Activated CD8-positive, alpha-beta T cell treated with anti-CD3 and anti-CD28 coated beads for 36 hours (primary cell): ENCODE measurements at regions not wholly inside any gene's neighbourhood (a gene's known extent, or its start where the extent isn't known, plus 50 kb on each side); places are given as distances from the start of the nearest gene placed in this dataset.

ENCODE experiments used
- ATAC-seq: fragments of 200-7000 bp; cut with Tn5 transposase; one replicate; pipeline ENCODE4 v1.10.0; 2021; ENCODE audit warnings: mild to moderate bottlenecking, moderate library complexity
- CTCF ChIA-PET: fragments of 350-600 bp; sonication (Branson Sonifier 250); formaldehyde crosslinking; loops from one replicate; lab custom pipeline; 2021; ENCODE audit warnings: antibody characterized with exemption; lab: Charles Lee
- POLR2A ChIA-PET: fragments of 350-600 bp; sonication (Branson Sonifier 250); formaldehyde crosslinking; loops from one replicate; lab custom pipeline; 2021; ENCODE audit warnings: antibody characterized with exemption; lab: Charles Lee
- DNase-seq: peaks from one replicate; pipeline ENCODE4 v3.0.0-alpha.2; 2020
- H3K27ac Mint-ChIP-seq: one replicate; pipeline ENCODE4 v1.8.0; 2021; ENCODE audit warnings: mild to moderate bottlenecking, mixed read lengths
- H3K27me3 Mint-ChIP-seq: one replicate; pipeline ENCODE4 v1.8.0; 2021; ENCODE audit warnings: mixed read lengths
- H3K36me3 Mint-ChIP-seq: one replicate; pipeline ENCODE4 v1.8.0; 2021; ENCODE audit warnings: low read depth, mixed read lengths
- H3K4me1 Mint-ChIP-seq: one replicate; pipeline ENCODE4 v1.8.0; 2021; ENCODE audit warnings: low read depth, mixed read lengths
- H3K4me3 Mint-ChIP-seq: one replicate; pipeline ENCODE4 v1.8.0; 2021; ENCODE audit warnings: mild to moderate bottlenecking, moderate library complexity, mixed read lengths
- H3K9me3 Mint-ChIP-seq: one replicate; pipeline ENCODE4 v1.8.0; 2021; ENCODE audit warnings: mixed read lengths
- intact Hi-C: fragments of 100-400 bp; cut with micrococcal nuclease; formaldehyde crosslinking; loops from one replicate; pipeline ENCODE4 v1.10.0; 2022
- TF ChIP-seq, protein P1 (sequence below): fragments of 200-600 bp; IDR thresholded peaks from one replicate; pipeline ENCODE4 v1.8.0; 2022; ENCODE audit warnings: antibody characterized with exemption, mild to moderate bottlenecking

DNA sequence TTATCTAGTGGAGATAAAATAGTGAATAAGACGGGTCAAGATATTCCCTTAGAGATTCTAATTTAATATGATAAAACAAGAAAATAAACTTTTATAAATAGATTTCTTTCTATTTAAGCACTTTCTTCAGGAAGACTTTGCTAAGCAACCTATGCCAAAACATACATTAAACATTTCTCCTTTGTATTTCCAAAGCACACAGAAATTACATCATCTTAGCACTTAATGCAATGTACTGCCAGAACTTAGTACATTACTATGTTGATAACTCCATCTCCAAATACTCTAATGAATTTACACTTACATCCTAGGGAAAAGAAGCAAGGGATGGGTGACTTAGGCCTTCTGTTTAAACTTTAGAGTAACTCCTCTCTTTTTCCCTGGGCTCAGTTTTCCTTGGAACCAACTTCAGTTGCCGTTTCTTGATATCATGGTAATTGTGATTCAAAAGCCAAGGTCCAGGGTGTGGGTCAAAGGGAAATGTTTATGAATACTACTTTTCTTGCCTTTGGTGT is 322.6 kb upstream of the PCDH20 start:
- ATAC-seq: no peak
- POLR2A ChIA-PET: no interaction called here
- CTCF ChIA-PET: no interaction called here
- Mint-ChIP-seq H3K36me3 (no peaks in the 10 kb centered on the region), H3K9me3 (peaks cover 18% of the 10 kb centered on the region), H3K4me1 (no peaks in the 10 kb centered on the region), H3K27ac (no peak overlapping the region), H3K27me3 (no peaks in the 10 kb centered on the region), H3K4me3 (no peak overlapping the region)
- TF ChIP-seq, protein P1, sequence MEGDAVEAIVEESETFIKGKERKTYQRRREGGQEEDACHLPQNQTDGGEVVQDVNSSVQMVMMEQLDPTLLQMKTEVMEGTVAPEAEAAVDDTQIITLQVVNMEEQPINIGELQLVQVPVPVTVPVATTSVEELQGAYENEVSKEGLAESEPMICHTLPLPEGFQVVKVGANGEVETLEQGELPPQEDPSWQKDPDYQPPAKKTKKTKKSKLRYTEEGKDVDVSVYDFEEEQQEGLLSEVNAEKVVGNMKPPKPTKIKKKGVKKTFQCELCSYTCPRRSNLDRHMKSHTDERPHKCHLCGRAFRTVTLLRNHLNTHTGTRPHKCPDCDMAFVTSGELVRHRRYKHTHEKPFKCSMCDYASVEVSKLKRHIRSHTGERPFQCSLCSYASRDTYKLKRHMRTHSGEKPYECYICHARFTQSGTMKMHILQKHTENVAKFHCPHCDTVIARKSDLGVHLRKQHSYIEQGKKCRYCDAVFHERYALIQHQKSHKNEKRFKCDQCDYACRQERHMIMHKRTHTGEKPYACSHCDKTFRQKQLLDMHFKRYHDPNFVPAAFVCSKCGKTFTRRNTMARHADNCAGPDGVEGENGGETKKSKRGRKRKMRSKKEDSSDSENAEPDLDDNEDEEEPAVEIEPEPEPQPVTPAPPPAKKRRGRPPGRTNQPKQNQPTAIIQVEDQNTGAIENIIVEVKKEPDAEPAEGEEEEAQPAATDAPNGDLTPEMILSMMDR: no peak
- intact Hi-C loops: no loop called here
- DNase-seq: no peak

DNA sequence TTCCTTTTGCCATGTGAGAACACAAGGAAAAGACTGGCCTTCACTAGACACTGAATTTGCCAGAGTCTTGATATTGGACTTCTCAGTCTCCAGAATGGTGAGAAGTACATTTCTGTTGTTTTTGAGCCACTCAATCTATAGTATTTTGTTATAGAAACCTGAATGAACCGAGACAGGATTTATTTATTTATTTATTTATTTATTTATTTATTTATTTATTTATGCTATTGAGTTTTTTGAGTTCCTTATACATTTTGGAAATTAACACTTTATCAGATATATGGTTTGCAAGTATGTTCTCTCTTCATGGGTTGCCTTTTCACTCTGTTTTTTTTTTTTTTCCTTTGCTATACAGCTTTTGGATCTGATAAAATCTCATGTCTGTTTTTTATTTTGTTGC is 319.0 kb upstream of the PCDH20 start:
- H3K27me3 Mint-ChIP-seq: no peaks in the 10 kb centered on the region
- intact Hi-C loops: no loop called here
- H3K27ac Mint-ChIP-seq: no peak overlapping the region
- H3K4me1 Mint-ChIP-seq: no peaks in the 10 kb centered on the region
- TF ChIP-seq, protein P1: no peak
- ChIA-PET CTCF (no interaction called here), POLR2A (no interaction called here)
- H3K4me3 Mint-ChIP-seq: no peak overlapping the region
- ATAC-seq: no peak
- H3K9me3 Mint-ChIP-seq: peaks cover 13% of the 10 kb centered on the region
- DNase-seq: no peak
- no peaks in the 10 kb centered on the region for H3K36me3 Mint-ChIP-seq

DNA sequence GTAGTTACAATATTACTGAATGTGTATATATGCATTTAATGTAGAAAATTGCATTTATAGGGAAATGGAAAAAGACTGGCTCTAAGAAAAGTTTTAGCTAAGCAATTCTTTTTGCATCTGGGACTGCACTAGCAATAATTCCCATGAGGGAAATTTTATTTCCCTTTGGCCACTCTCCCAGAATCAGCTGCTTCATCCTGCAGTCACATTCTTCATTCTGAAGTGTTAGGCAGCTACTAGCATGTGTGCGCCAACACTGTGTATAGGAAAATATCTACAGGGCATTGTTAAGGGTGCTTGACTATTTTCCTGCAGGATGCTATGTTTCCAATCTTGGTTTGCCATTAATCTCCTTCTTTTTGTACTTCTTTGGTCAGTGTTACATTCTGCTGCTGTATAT is 312.8 kb upstream of the PCDH20 start:
- POLR2A ChIA-PET: no interaction called here
- CTCF ChIA-PET: no interaction called here
- DNase-seq (no peak), ATAC-seq (no peak)
- Mint-ChIP-seq H3K36me3 (no peaks in the 10 kb centered on the region), H3K27ac (no peak overlapping the region), H3K4me1 (no peaks in the 10 kb centered on the region), H3K9me3 (peaks cover 9% of the 10 kb centered on the region), H3K27me3 (no peaks in the 10 kb centered on the region), H3K4me3 (no peak overlapping the region)
- intact Hi-C loops: no loop called here
- TF ChIP-seq, protein P1: no peak

DNA sequence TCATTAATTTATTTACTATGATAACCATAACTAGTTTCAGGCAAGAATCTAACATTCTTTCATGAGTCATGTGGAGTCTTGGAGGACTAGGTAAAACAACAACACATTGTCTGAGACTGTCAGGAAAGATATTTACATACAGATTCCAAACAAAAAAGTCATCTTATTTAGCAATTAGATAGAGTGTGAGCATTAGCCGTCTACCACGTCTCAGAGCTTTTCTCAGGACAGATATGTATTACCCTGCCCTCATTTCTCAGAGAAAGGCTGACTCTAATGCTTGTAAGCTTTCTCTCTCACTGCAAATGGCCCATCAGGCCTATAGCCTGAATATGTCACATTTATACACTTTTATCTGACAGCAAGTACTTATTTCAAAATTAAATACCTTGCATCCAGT is 312.1 kb upstream of the PCDH20 start:
- Mint-ChIP-seq H3K27ac (no peak overlapping the region), H3K9me3 (peaks cover 11% of the 10 kb centered on the region), H3K36me3 (no peaks in the 10 kb centered on the region), H3K4me1 (no peaks in the 10 kb centered on the region), H3K27me3 (no peaks in the 10 kb centered on the region), H3K4me3 (no peak overlapping the region)
- intact Hi-C loops: no loop called here
- TF ChIP-seq, protein P1: no peak
- DNase-seq (no peak), ATAC-seq (no peak)
- CTCF ChIA-PET: no interaction called here
- POLR2A ChIA-PET: no interaction called here

DNA sequence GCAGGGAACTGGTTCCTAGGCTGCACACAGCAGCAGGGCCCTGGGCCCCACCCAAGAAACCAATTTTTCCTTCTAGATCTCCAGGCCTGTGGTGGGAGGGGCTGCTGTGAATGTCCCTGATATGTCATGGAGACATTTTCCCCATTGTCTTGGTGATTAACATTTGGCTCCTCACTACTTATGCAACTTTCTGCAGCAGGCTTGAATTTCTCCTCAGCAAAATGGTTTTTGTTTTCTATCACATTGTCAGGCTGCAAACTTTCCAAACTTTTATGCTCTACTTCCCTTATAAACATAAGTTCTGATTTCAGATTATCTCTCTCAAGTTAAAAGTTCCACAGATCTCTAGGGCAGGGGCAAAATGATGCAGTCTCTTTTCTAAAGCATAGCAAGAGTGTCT is 310.2 kb upstream of the PCDH20 start:
- Mint-ChIP-seq H3K27ac (no peak overlapping the region), H3K36me3 (no peaks in the 10 kb centered on the region), H3K4me1 (no peaks in the 10 kb centered on the region), H3K9me3 (peaks cover 12% of the 10 kb centered on the region), H3K4me3 (no peak overlapping the region), H3K27me3 (no peaks in the 10 kb centered on the region)
- ATAC-seq (no peak), DNase-seq (no peak)
- POLR2A ChIA-PET: no interaction called here
- CTCF ChIA-PET: no interaction called here
- intact Hi-C loops: no loop called here
- TF ChIP-seq, protein P1: no peak
